ENCODE measurements at regions not wholly inside any gene's neighbourhood (a gene's known extent, or its start where the extent isn't known, plus 50 kb on each side); places are given as distances from the start of the nearest gene placed in this dataset.
A peak's percentile ranks its signal among the peaks of the same experiment; 100 is the strongest.

DNA sequence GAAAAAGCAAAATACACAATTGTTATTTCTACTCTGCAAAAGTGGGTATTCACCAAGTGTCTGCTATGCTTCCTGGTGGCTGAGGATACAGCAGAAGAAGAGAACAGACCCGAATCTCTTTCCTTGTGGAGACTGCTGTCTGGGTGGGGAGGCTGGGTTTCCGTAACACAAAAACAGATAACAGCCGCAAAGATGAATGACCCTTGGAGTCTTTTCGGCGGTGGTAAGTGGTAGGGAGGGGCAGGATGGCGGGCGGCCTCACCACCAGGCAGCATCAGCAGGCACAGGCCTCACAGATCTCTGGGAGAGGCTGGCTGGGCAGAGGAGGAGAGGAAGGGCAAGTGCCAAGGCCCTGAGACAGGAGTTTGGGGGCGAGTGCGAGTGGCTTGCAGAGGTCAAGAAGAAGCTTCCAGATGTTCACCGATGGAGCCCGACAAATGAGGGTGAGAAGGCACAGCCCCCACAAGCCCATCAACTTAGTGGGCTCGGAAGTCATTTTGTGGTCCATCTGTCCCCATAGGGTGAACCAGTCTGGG, 164.2 kb downstream of the RHOU start:
- no peak for DNase-seq

DNA sequence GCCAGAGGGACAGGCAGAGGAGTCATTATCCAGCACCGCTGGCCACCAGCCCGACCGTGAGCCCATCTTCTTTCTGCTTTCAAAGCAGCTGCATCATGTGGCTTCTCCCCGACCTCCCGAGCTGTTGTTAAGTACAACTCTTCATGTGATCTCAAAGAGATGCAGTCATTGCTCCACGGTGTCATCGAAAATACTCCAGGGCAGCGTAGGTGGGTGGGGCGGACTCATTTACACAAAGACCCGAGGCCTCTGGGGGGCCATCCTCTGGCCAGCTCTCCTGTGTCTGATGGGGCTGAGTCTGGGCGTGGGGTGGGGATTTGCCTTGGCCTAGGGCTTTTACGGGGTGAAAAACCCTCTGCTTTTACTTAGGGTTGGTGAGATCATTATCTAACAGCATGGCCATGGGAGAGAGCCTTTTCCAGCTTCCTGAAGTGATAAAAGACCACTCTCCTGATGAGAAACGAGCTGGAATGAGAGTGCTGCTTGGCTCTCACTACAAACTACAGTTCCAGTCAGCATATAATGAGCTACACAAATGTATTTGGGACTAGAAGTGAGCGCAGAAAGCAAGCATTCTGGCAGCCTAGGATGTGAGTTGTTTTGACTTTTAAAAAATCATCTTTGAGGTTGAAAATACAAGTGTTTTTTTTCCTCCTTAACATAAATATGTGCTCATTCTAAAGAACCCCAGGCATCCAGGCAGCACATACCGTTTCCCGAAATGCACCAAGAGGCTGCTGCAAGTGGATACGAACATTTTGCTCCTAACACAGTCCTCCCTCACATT, 165.0 kb downstream of the RHOU start:
- DNase-seq: no peak

DNA sequence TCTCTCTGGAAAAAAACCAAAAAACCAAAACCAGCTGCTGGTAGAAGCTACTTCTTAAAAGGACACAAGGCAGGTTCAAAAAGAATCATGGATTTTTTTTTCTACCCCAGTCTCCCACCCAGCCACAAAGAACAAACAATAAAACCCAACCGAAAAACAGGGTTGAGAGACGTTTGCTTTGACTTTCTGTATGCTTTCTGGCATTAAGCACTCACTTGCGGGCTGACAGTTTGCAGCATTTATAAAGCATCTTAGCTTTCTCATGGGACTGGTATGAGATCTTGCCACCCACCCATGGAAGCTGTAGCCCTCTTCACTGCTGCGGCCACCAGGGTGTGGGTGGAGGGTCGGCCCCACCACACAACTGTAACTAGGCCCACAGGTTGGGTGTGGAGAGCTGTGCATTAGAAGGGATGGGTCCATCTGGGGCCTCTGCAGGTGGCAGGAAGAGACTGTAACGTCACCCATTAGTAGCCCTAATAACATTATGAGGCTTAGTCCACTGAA, 165.7 kb downstream of the RHOU start:
- no peak for DNase-seq

DNA sequence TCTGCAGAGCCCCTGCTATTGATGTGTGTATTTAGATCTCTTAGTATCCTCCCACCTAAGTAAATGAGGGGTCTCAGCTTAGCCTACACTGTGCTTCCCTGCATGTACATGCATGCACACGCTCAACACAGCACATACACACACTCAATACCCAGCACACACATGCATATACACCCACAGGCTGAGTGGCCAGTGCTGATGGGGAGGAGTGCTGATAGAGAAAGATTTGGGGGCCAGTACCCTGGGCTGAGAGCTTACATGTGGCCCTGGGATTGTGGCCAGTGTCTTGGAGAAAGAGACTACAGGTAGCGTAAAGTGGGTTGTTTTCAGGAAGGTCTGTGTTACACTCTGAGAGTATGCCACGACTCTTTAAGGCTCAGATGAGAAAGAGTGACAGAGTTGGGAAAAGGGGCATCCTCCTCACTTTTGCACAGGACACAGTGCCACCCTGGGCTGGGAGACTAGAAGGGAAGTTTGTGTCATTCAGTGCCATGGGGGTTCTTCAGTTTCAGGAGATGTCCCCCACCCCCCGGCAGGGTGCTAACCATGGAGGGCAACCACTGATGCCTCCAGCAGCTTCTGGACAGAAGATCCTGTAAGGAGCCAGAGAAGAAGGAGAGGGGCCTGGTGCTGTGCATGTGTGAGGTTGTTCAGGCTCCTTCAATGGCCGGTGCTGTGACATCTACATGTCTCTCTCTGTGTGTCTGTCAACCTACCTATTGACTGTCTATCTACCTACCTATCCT, 166.8 kb downstream of the RHOU start:
- no peak for DNase-seq

DNA sequence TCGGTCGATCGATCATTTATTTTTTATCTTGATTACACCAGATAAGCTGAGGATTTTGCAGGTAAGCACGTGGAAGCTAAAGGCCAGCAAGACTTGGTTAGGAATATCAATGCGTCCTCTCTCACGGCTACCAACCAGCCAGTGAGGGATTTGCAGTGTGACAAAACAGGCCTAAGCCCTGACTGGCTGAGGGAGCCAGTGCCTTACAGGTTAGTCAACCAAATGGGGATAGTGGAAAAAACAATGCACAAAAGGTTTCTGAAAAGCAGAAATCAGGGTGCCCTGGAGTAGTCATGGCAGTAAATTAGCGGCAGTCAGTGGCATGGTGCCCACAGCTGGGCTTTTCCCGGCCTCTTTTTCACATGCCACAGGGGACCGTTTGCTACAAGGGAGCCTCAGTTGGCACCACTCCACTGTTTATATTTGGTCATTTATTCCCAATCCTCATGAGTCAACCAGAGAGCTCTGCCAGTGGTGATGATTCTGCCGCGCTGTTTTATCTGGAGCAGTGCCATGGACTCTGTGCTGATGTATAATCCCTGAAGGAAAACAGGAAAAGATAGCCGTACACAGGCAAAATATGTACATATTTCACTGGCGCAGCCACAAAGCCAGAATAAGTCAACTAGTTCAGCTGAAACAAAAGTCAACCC, 167.6 kb downstream of the RHOU start:
- DNase-seq: no peak

DNA sequence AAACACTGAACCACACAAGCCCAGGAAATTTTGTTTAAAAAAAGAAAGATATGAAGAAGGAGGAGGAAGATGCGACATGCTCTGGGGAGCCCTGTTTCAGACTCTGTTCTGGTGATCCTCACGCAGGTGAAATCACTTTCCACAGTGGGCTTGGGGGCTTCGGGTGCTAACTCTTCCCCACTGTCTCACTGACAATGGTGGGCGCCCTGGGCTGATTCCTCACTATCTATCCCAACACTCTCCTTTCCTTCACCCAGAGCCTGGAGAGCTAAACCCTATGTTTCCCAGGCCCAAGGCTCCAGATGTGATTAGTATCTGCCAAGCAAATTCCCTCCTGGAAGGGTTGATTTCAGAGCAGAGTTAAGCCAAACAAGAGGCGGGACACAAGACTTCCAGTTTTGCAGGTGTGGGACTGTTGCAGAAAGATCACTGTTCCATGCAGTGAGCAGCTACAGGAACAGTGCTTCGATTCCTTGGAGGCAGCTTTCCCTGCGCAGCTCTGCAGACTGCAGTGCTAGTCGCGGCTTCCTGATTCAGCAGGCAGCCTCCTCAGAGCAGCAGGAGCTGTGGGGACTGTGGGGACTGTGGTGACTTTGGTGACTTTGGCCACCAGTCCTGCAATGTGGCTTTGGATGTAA, 168.3 kb downstream of the RHOU start:
- DNase-seq: no peak

DNA sequence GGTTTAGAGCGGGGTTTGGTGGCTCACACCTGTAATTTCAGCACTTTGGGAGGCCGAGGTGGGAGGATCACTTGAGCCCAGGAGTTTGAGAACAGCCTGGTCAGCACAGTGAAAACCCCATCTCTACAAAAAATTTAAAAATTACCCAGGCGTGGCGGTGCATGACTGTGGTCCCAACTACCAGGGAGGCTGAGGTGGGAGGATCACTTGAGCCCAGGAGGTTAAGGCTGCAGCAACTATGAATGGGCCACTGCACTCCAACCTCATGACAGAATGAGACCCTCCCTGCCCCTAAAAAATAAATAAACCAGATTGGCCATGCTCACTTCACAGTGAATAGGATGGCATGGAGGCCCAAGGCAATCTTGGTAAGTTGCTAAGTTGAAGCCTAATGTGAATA, 168.9 kb downstream of the RHOU start:
- DNase-seq: no peak

DNA sequence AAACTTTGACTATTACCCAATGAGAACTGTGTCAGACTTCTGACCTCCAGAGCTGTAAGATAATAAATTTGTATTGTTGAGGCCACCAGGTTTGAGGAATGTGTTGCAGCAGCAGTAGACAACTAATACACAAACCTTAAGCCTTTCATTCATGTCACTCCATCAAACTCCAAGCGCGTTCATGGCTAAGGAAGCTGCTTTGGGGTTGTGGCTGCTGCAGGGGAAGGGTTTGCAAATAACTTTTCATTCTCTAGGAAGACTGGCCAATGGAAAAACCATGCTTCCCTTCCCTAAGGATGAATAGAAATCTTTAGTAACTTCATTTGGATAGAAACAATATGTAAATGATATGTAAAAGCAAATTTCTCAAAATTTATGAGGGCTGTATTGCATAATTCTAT, 170.4 kb downstream of the RHOU start:
- no peak for DNase-seq

DNA sequence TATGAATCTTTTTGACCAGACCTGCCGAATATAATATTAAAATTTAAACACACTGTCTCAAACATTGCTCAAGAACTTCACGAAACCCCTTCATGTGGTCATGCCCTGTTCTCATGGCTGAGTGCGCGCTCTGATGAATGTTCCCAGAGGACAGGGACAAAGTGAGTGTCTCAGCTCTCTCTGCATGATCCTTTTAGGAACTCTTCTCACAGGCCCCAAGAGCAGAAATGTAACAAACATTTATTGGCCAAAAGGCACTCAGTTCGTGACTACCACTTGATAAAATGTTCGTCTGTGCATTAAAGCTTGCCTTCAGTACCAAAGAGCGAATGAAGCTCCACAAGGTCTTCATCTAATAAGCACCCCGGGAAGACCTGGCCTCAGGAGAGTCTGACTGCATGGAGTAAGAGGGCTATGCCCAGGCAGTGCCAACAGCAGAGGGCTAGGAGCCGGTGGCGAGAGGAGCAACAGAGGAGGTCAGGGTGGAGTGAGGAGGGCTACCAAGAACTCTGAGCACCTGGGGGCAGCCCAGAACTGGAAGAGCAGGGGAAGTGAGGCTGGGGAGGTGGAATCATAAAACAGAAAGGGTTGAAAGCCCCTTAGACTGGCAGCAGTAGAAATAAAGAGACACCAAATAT, 171.1 kb downstream of the RHOU start:
- DNase-seq: no peak

DNA sequence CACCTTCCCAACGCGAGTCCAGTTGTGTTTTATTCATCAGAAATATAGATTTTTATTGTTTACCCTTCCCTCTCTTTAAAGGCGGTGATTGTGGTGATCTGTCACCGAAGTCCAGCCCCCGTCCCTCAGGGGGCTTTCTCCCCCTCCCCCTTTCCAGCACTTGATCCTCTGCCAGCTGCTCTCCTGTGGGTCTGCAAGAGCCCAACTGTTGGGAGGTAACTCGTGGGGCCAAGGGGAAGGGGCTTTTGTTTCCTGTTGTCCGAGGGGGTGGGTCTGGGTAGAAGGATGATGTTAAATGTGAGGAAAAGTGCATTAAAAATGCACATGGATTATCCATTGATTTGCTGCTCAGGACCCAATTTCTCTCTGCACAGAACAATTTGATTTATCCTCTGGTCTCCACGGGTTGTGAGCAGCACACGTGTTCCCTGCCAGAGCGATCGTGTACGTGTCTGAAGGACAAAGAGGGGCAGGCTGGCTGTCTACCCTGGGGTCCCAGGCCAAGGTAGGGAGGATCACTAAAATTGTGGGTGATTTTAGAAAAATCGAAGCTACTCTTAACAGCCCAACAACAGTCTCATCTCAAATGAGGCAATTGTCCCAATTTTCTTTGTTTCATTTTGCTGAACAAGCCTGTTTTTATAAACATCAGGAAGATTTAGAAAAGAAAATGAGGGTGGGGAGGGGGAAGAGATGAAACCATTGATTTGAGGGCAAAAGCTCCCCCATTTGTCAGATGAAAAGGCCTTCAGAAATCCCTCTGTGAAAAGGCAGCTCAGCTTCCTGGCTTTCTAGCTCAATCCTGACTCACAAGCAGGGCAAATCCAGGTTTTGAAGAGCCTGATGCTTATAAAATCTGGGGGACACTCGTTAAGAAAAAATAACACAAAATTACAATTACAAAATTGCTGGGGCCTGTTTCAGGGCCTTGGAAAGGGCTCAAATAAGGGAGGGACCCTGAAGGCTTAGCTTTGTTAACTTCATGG, 176.2 kb downstream of the RHOU start:
- no peak for DNase-seq

DNA sequence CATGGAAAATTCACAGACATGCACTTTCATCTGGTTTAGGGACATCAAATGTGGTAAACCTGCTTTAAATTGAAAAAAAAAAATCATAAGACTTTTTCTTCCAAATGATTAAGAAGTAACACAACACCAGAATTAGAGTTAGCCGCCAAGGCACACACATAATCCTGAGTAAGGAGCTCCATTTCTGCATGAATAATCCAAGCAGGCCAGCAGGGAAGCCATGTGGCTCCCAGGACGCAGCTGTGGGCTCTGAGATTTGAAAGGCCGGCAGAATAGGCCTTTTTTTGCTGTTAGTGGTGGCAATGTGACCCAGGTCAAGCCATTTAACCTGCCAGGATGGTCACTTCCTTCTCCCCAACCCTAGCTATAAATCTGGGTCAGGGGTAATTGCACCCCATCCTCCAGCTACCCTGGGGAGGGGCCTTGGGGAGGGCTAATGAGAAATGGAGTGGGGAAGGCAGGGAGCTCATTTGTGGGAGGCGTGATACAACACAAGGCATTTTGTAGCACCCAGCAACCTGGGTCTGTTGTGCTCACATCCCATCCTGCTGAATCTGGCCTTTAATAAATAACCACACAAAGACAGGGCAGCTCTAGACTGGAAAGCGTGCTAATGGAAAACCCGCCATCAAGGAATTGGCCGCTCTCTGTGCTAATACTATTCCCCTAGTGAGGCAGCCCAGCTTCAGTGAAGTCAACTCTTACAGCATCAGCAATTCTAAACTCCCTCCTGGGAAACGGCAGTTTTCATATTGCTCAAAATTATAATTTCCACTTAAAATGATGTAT, 178.5 kb downstream of the RHOU start:
- no peak for DNase-seq

DNA sequence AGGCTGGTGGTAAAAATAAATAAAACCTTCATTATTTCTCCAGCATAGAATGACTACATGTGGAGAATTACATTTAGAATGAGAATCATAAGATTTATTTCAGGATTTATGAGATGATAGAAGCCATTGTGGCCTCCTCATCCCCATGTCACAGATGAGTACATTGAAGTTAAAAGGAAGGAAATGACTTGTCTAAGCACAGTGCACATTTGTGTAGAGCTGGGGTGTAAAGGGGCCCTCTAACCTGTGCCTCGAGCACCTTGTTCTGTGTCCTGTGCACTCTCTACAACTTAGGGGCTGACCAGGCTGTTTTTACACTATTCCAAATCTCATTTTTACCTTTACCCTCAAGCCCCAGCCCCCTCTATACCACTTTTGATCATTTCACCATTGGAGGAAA, 179.4 kb downstream of the RHOU start:
- no peak for DNase-seq

DNA sequence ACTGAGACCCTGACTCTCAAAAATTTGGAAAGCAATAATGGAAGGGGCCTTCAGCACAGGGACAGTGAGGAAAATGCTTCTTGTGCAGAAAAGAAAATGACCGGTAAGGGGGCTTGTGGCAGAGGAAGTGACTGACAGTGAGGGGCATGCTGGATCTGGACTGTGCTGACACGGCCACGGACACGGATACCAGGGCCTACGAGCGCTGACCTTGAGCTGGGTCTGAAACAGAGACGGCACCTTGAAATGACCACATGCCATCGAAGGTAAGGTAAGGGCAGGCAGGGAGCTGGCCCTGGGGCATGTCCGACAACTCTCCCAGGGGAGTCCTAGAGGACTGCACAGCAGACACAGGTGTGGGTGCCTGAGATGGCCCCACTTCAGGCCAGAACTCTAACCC, 182.1 kb downstream of the RHOU start:
- DNase-seq: no peak

DNA sequence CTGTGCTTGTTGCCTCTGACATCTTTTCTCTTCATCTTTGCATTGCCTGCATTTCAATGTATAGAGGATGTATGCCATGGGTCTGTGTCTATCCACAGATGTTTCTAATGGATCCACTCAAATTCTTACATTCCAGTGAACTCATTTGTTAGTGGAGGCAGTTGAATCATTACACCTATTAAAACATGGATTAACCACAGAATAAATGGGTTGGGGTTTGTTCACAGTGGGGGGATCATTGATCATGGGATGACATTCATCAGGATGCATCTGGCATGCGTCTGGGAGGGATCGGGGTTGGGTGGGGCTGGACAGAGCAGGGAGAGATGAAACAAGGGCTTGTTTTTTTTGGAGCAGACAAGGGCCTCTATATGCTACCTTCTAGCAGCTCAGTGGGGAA, 182.5 kb downstream of the RHOU start:
- DNase-seq: no peak

DNA sequence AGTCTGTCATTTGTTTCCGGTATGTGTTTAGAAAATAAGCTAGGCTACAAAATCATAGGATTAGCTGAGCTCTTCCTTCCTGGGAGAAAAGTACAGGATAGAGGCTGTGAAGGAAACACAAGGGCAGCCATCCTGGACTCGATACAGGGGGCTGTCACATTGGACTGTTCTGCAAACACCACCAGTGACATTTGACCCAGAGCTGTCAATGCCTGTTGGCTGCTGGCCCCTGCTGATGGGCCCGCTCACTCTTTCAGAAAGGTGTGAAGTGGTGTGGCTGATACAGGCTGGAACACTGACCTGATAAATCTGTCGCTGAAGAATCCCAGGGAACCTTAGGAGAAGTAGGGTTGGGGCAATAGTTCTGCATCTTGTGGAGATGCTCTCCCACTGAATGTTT, 183.1 kb downstream of the RHOU start:
- no peak for DNase-seq

DNA sequence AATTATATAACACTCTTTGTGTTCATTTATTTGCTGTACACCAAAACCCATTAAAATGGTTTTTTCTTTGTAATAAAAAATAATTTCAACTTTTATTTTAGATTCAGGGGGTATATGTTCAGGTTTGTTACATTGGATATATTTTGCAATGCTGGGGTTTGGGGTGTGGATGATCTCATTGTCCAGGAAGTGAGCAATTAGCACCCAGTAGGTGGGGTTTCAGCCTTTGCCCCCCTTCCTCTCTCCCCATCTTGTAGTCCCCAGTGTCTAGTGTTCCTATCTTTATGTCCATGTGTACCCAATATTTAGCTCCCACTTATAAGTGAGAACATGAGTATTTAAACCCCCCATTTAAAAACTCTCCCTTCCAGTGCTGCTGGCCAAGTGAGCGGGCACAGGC, 184.6 kb downstream of the RHOU start:
- peak; percentile 25 for DNase-seq

DNA sequence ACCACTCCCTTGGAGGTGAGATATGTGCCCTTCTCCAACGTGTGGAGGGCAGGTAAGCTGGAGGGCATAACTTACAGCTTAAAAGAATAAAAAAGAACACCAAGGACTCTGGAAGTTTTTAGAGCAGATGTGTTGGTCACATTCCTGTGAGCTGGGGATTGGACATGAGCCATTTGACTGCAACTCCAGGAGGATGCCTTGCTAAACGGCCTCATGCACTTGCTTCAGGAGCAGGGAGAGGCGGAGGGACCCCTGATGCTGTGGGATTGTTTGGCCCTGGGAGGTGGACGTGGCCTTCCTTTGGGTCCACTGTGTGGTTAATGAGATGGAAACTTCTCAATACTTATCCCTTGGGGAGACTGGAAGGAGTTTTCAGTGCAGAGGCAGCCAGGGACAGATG, 185.6 kb downstream of the RHOU start:
- DNase-seq: no peak

DNA sequence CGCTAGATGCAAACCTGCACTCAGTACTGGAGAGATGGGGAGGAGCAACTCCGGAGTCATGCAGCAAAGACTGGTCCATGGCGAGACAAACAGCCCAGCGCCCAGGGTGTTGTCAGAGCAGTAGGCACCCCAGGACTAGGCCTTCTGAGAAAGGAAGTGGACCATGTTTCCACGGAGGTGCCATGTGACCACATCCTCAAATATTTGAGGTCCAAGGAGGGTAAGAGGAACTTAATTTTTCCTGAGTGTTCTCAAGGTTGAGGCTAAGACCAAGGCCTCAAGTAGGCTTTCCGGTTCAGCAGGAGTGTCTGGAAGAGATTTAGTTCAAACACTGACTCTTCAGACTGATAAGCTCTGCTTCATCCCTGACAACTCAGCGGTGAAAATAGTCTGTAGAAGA, 186.2 kb downstream of the RHOU start:
- peak; percentile 39 for DNase-seq

DNA sequence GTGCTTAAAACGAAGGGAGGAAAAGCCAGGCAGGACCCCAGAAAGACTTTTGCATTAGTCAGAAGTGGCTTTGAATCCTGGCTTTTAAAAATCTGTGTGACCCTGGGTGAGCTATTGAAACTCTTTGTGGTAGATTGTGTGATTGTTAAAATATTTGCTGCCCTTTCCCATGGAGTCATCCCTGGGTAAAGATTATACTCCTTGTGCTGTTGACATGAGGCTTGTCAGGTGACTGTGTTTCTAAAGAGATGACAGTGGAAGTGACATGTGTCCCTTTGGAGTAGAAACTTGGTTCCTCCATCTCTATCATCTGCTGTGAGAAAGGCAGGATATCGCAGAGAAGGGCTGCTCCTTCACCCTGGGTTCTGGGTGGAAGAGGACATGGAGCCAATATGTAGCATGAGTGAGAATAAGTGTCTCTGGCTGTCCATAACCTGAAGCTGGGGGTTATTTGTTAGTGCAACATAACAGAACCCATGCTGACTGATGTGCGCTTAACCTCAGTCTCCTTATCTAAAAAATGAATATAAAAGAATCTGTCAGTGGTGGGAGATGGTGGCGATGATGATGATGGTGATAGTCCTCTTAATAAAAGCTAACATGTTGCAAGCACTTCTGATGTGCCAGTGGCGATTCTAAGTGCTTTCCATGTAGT, 187.6 kb downstream of the RHOU start:
- peak; percentile 33 for DNase-seq
